ENCODE measurements at regions not wholly inside any gene's neighbourhood (a gene's known extent, or its start where the extent isn't known, plus 50 kb on each side); places are given as distances from the start of the nearest gene placed in this dataset.

DNA sequence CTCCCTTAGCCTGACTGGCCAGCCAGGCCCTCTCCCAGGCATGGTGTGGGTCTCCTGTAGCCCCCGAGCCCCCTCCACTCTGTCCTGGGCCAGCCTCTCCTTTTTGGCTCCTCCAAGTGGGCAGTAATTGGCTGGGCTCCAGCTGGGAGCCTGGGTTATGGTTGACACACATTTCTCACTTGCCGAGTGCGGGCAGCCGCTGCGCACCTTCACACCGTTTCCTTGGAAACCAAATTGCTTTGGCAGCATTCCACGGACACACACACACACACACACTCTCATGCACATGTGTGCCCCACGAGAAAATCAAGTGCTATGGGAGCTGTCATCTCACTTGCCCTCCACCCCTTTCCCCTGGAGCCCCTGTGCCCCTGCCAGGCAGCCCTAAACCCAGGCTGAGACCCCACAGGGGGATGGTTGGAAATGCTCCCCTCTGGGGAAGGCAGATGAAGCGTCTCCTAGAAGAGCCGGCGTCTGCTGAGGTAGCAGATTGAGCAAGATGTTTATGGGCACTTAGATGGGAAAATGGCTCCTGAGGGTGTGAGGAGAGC lies 402.7 kb upstream of the TNRC6C start (continued):
- TF ChIP-seq OSR2 (tag by site-specific recombination; IDR thresholded peaks at IDR 0.05) (peak; percentile 89), ZNF670 (tag by site-specific recombination; IDR thresholded peaks at IDR 0.05; ENCODE audit: low read depth) (no peak), ZNF341 (tag by site-specific recombination; IDR thresholded peaks at IDR 0.05; ENCODE audit: low read depth) (peak; percentile 97), KLF1 (tag by site-specific recombination; IDR thresholded peaks at IDR 0.05) (no peak), SCRT2 (tag by site-specific recombination; IDR thresholded peaks at IDR 0.05) (no peak), ZNF324 (tag by site-specific recombination; IDR thresholded peaks at IDR 0.05) (0 out of 2 replicates have a peak, but pooled peaks have one; percentile 46), MZF1 (tag by site-specific recombination; IDR thresholded peaks at IDR 0.05; ENCODE audit: borderline replicate concordance) (no peak), ZNF518A (tag by site-specific recombination; conservative IDR thresholded peaks at IDR 0.05; ENCODE audit: low read depth) (no peak), SALL2 (tag by site-specific recombination; IDR thresholded peaks at IDR 0.05; ENCODE audit: borderline replicate concordance) (no peak), ZNF76 (tag by site-specific recombination; IDR thresholded peaks at IDR 0.05; ENCODE audit: borderline replicate concordance, low read depth) (no peak), KLF16 (tag by site-specific recombination; IDR thresholded peaks at IDR 0.05) (no peak), ZNF366 (tag by site-specific recombination; conservative IDR thresholded peaks at IDR 0.05) (peak; percentile 70), ZNF140 (tag by site-specific recombination; IDR thresholded peaks at IDR 0.05) (no peak), ZNF248 (tag by site-specific recombination; IDR thresholded peaks at IDR 0.05) (no peak), ZNF510 (tag by site-specific recombination; IDR thresholded peaks at IDR 0.05; ENCODE audit: insufficient replicate concordance) (no peak), ZNF747 (tag by site-specific recombination; IDR thresholded peaks at IDR 0.05) (no peak), ZNF548 (tag by site-specific recombination; IDR thresholded peaks at IDR 0.05) (no peak), ZNF138 (tag by site-specific recombination; IDR thresholded peaks at IDR 0.05; ENCODE audit: borderline replicate concordance) (no peak), FEZF1 (tag by site-specific recombination; IDR thresholded peaks at IDR 0.05) (peak; percentile 42), PRDM1 (tag by site-specific recombination; IDR thresholded peaks at IDR 0.05) (peak; percentile 52), ZNF354C (tag by site-specific recombination; IDR thresholded peaks at IDR 0.05; ENCODE audit: borderline replicate concordance, low read depth) (no peak), BCL11A (tag by site-specific recombination; IDR thresholded peaks at IDR 0.05; ENCODE audit: low read depth) (no peak), ZNF580 (tag by site-specific recombination; IDR thresholded peaks at IDR 0.05) (no peak), ZNF777 (tag by site-specific recombination; IDR thresholded peaks at IDR 0.05; ENCODE audit: borderline replicate concordance) (peak; percentile 49; the same call in 1 of the 2 replicates), ZNF274 (IDR thresholded peaks at IDR 0.05; ENCODE audit: low read length) (no peak), ZNF274 (tag by site-specific recombination; IDR thresholded peaks at IDR 0.05; ENCODE audit: borderline replicate concordance) (no peak), HOXC10 (CRISPR knock-in tag; IDR thresholded peaks at IDR 0.05) (no peak), GFI1B (tag by site-specific recombination; IDR thresholded peaks at IDR 0.05) (no peak), ZBTB8A (tag by site-specific recombination; IDR thresholded peaks at IDR 0.05) (peak; percentile 56), ZNF473 (tag by site-specific recombination; IDR thresholded peaks at IDR 0.05) (no peak), ZNF184 (tag by site-specific recombination; IDR thresholded peaks at IDR 0.05) (peak; percentile 61; the same call in 1 of the 2 replicates), ZNF549 (tag by site-specific recombination; IDR thresholded peaks at IDR 0.05) (no peak), ZNF660 (tag by site-specific recombination; IDR thresholded peaks at IDR 0.05) (peak; percentile 25; the same call in 1 of the 2 replicates), ZNF146 (tag by site-specific recombination; IDR thresholded peaks at IDR 0.05) (no peak)
- TF ChIP-seq, protein P1, sequence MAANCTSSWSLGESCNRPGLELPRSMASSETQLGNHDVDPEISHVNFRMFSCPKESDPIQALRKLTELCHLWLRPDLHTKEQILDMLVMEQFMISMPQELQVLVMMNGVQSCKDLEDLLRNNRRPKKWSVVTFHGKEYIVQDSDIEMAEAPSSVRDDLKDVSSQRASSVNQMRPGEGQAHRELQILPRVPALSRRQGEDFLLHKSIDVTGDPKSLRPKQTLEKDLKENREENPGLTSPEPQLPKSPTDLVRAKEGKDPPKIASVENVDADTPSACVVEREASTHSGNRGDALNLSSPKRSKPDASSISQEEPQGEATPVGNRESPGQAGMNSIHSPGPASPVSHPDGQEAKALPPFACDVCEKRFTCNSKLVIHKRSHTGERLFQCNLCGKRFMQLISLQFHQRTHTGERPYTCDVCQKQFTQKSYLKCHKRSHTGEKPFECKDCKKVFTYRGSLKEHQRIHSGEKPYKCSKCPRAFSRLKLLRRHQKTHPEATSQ (tag by site-specific recombination; IDR thresholded peaks at IDR 0.05) = no peak
- TF ChIP-seq, protein P2, sequence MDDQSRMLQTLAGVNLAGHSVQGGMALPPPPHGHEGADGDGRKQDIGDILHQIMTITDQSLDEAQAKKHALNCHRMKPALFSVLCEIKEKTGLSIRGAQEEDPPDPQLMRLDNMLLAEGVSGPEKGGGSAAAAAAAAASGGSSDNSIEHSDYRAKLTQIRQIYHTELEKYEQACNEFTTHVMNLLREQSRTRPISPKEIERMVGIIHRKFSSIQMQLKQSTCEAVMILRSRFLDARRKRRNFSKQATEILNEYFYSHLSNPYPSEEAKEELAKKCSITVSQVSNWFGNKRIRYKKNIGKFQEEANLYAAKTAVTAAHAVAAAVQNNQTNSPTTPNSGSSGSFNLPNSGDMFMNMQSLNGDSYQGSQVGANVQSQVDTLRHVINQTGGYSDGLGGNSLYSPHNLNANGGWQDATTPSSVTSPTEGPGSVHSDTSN (CRISPR knock-in tag; IDR thresholded peaks at IDR 0.05) = no peak
